Endothelial cell of umbilical vein (primary cell): ENCODE measurements at regions not wholly inside any gene's neighbourhood (a gene's known extent, or its start where the extent isn't known, plus 50 kb on each side); places are given as distances from the start of the nearest gene placed in this dataset.

Experiments used
- BruUV-seq: library from RNA; stranded (reverse); fragments of 400-500 nt; replicated peaks from 2 replicates; lab custom pipeline; 2021; lab: Mats Ljungman, UMichigan
- CTCF ChIA-PET: fragments of 300-600, 350-600 bp; sonication (Branson Sonifier 250); formaldehyde crosslinking; loops from one replicate; lab custom pipeline; 2021; ENCODE audit warnings: antibody characterized with exemption, inconsistent platforms; lab: Charles Lee
- POLR2A ChIA-PET: fragments of 300-600, 350-600 bp; sonication (Branson Sonifier 250); formaldehyde crosslinking; loops from one replicate; lab custom pipeline; 2021; ENCODE audit warnings: antibody characterized with exemption, inconsistent platforms; lab: Charles Lee
- DNase-seq: peaks from one replicate; pipeline ENCODE4 v3.0.0-alpha.2; 2011; ENCODE audit warnings: low read depth, low spot score
- FAIRE-seq: peaks from 2 replicates; lab custom pipeline; 2011; peaks lifted over from hg19 to GRCh38; lab: Jason Lieb, UNC
- H2AFZ ChIP-seq: 2 replicates; pipeline ENCODE4 v1.6.0; 2012; ENCODE audit warnings: low read depth, low read length, control low read depth, inconsistent platforms
- H3K27ac ChIP-seq: 2 replicates; pipeline ENCODE4 v1.5.1; 2011; ENCODE audit warnings: low read depth, mild to moderate bottlenecking, control low read depth, low read length, moderate library complexity; ENCODE audit not compliant: insufficient read depth
- H3K27me3 ChIP-seq, 2 experiments: 2 replicates each; pipeline versions ENCODE4 v1.6.0 to v1.6.1; 2011; ENCODE audit warnings: low read length in 2 of 2, mixed read lengths in 1 of 2; ENCODE audit not compliant: control insufficient read depth in 2 of 2, insufficient read depth in 2 of 2
- H3K36me3 ChIP-seq, 2 experiments: 2 replicates in 1 of 2; 3 replicates in 1 of 2; pipeline ENCODE4 v1.5.1; 2011; ENCODE audit warnings: low read length in 2 of 2, mild to moderate bottlenecking in 1 of 2, moderate library complexity in 1 of 2; ENCODE audit not compliant: control insufficient read depth in 2 of 2, insufficient read depth in 2 of 2; ENCODE audit errors: extremely low read depth in 1 of 2
- H3K4me1 ChIP-seq: 3 replicates; pipeline ENCODE4 v1.5.1; 2011; ENCODE audit warnings: mild to moderate bottlenecking, low read length; ENCODE audit not compliant: control insufficient read depth, insufficient read depth; ENCODE audit errors: extremely low read depth
- H3K4me2 ChIP-seq: 2 replicates; pipeline ENCODE4 v1.6.1; 2011; ENCODE audit warnings: low read length, control low read depth, mixed read lengths; ENCODE audit not compliant: insufficient read depth
- H3K4me3 ChIP-seq, 3 experiments: fragments of 200-600 bp in 1 of 3; sonication (generic), shearing (Covaris generic) in 1 of 3; replicated peaks in 1 of 3; 2 replicates each; pipeline ENCODE4 v1.5.1; 2011 to 2016; ENCODE audit warnings: control low read depth in 3 of 3, low read length in 3 of 3, mild to moderate bottlenecking in 2 of 3, inconsistent platforms in 1 of 3, low read depth in 1 of 3, moderate library complexity in 1 of 3; ENCODE audit not compliant: insufficient read depth in 1 of 3
- H3K79me2 ChIP-seq: 2 replicates; pipeline ENCODE4 v1.6.0; 2012; ENCODE audit warnings: low read length, inconsistent platforms; ENCODE audit not compliant: control insufficient read depth, insufficient read depth
- H3K9ac ChIP-seq: replicated peaks from 2 replicates; pipeline ENCODE3; 2011; ENCODE audit warnings: low read length, control low read depth; ENCODE audit not compliant: insufficient read depth; ENCODE audit errors: extremely low read depth
- H3K9me1 ChIP-seq: replicated peaks from 3 replicates; pipeline ENCODE4 v1.6.0; 2011; ENCODE audit warnings: mild to moderate bottlenecking, low read length; ENCODE audit not compliant: control insufficient read depth, insufficient read depth; ENCODE audit errors: extremely low read depth
- H3K9me3 ChIP-seq: replicated peaks from 2 replicates; pipeline ENCODE4 v1.5.1; 2012; ENCODE audit warnings: low read length, inconsistent platforms; ENCODE audit not compliant: control insufficient read depth, insufficient read depth
- H4K20me1 ChIP-seq: replicated peaks from 2 replicates; pipeline ENCODE3; 2011; ENCODE audit warnings: mild to moderate bottlenecking, low read length; ENCODE audit not compliant: control insufficient read depth, insufficient read depth; ENCODE audit errors: extremely low read depth
- EZH2 ChIP-seq: IDR thresholded peaks from 2 replicates; pipeline ENCODE4 v1.6.1; 2012; ENCODE audit warnings: borderline replicate concordance, low read depth, mild to moderate bottlenecking, moderate library complexity, low read length, inconsistent platforms; ENCODE audit not compliant: severe bottlenecking
- FOS ChIP-seq: IDR thresholded peaks from 2 replicates; pipeline ENCODE4 v1.6.1; 2011; ENCODE audit warnings: mild to moderate bottlenecking, low read length, moderate library complexity, borderline replicate concordance; ENCODE audit not compliant: insufficient read depth
- GATA2 ChIP-seq: IDR thresholded peaks from 2 replicates; pipeline ENCODE4 v1.7.0; 2011; ENCODE audit warnings: low read depth, mild to moderate bottlenecking, moderate library complexity, mixed read lengths, low read length; ENCODE audit not compliant: insufficient read length, insufficient read depth
- JUN ChIP-seq: IDR thresholded peaks from 2 replicates; pipeline ENCODE4 v1.6.1; 2011; ENCODE audit warnings: borderline replicate concordance, low read depth; ENCODE audit not compliant: insufficient read length, insufficient read depth
- MYC ChIP-seq: IDR thresholded peaks from one replicate; pipeline ENCODE4 v1.6.1; 2011; ENCODE audit warnings: mild to moderate bottlenecking, low read depth, low read length
- POLR2A ChIP-seq: IDR thresholded peaks from 2 replicates; pipeline ENCODE4 v1.6.1; 2012; ENCODE audit warnings: low read depth, mild to moderate bottlenecking, control low read depth, low read length
- POLR2AphosphoS5 ChIP-seq: IDR thresholded peaks from 2 replicates; pipeline ENCODE4 v1.6.1; 2012; ENCODE audit warnings: low read depth, mild to moderate bottlenecking, control low read depth, low read length, moderate library complexity; ENCODE audit not compliant: insufficient read depth
- dilution Hi-C: fragments of 300-500 bp; cut with MboI; formaldehyde crosslinking; loops from one replicate; pipeline ENCODE4 v1.15.0; 2019; ENCODE audit warnings: low sequenced_read_pairs; ENCODE audit not compliant: extremely low pct_ligation_motif_present
- intact Hi-C: fragments of 100-400 bp; cut with micrococcal nuclease; formaldehyde crosslinking; loops from one replicate; pipeline ENCODE4 v1.10.0; 2022
- TF ChIP-seq, protein P1 (sequence below), 2 donors: IDR thresholded peaks; 1 replicate in 1 of 2; 2 replicates in 1 of 2; pipeline ENCODE4 v1.5.1; 2011; ENCODE audit warnings: low read length in 2 of 2, mild to moderate bottlenecking in 2 of 2, moderate library complexity in 2 of 2, control low read depth in 1 of 2, inconsistent platforms in 1 of 2, low read depth in 1 of 2; ENCODE audit not compliant: insufficient read depth in 1 of 2; ENCODE audit errors: extremely low read depth in 1 of 2
- TF ChIP-seq, protein P2 (sequence below): IDR thresholded peaks from 2 replicates; pipeline ENCODE4 v1.6.1; 2011; ENCODE audit not compliant: insufficient read depth, insufficient read length

DNA sequence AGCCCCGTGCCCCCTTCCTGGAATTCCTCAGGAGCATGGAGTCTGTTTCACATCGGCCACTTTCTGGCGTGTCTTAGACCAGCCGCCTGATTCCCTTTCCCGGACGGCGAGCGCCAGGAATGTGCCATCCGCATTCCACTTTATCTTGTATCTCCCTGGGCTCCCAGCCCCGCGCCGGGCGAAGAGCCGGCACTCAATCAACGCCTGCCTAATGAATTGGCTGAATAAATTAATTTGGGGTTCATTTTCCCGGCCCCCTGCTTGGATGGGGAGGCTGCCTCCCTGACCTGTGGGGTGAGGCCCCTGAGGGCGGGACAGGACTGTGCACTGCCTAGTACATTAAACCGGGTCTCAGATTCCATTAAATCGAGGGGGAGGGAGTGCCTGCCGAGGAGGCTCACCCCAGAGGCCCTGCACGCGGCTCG, 282.3 kb upstream of the TNRC6C start:
- FAIRE-seq (no peak), DNase-seq (no peak)
- no peak overlapping the region for H3K27ac ChIP-seq
- TF ChIP-seq EZH2 (no peak), POLR2A (no peak), POLR2AphosphoS5 (no peak), FOS (no peak), JUN (no peak), GATA2 (no peak), MYC (no peak)
- TF ChIP-seq, protein P1, sequence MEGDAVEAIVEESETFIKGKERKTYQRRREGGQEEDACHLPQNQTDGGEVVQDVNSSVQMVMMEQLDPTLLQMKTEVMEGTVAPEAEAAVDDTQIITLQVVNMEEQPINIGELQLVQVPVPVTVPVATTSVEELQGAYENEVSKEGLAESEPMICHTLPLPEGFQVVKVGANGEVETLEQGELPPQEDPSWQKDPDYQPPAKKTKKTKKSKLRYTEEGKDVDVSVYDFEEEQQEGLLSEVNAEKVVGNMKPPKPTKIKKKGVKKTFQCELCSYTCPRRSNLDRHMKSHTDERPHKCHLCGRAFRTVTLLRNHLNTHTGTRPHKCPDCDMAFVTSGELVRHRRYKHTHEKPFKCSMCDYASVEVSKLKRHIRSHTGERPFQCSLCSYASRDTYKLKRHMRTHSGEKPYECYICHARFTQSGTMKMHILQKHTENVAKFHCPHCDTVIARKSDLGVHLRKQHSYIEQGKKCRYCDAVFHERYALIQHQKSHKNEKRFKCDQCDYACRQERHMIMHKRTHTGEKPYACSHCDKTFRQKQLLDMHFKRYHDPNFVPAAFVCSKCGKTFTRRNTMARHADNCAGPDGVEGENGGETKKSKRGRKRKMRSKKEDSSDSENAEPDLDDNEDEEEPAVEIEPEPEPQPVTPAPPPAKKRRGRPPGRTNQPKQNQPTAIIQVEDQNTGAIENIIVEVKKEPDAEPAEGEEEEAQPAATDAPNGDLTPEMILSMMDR (IDR thresholded peaks at IDR 0.05; ENCODE audit: extremely low read depth in 1 of 2, insufficient read depth in 1 of 2, low read depth in 1 of 2, low read length in 2 of 2): no peak
- TF ChIP-seq, protein P2, sequence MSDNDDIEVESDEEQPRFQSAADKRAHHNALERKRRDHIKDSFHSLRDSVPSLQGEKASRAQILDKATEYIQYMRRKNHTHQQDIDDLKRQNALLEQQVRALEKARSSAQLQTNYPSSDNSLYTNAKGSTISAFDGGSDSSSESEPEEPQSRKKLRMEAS: no peak
- no peak overlapping the region for H3K4me2 ChIP-seq
- no peak overlapping the region for H2AFZ ChIP-seq
- no peaks in the 10 kb centered on the region for H4K20me1 ChIP-seq
- no peak overlapping the region for H3K4me3 ChIP-seq
- dilution Hi-C loops (no loop called here), intact Hi-C loops (no loop called here)
- H3K4me1 ChIP-seq: no peaks in the 10 kb centered on the region
- POLR2A ChIA-PET: no interaction called here
- H3K79me2 ChIP-seq: no peaks in the 10 kb centered on the region
- peaks cover 0 to 2% of the 10 kb centered on the region in 2 experiments for H3K27me3 ChIP-seq
- no peaks in the 10 kb centered on the region for H3K36me3 ChIP-seq
- no peak overlapping the region for H3K9ac ChIP-seq
- BruUV-seq: no TSS peak
- H3K9me1 ChIP-seq: no peaks in the 10 kb centered on the region
- CTCF ChIA-PET: interaction anchor here (2.0 kb wide), 1 partner anchor 13 kb away, joined by 4 read pairs; no protein-coding TSS in a partner anchor
- H3K9me3 ChIP-seq: no peaks in the 10 kb centered on the region
